Tibial nerve (tissue), 4 donors: ENCODE measurements at regions not wholly inside any gene's neighbourhood (a gene's known extent, or its start where the extent isn't known, plus 50 kb on each side); places are given as distances from the start of the nearest gene placed in this dataset.

Experiments used
- DNase-seq, 2 donors: peaks; one replicate each; pipeline ENCODE4 v3.0.0-alpha.2; 2019; ENCODE audit warnings: low spot score in 2 of 2
- H3K27ac ChIP-seq, 4 donors: fragments of 200-600 bp; sonication (generic) in 3 of 4; one replicate each; pipeline ENCODE4 v1.5.1; 2017 to 2019; ENCODE audit warnings: mild to moderate bottlenecking in 1 of 4
- H3K27me3 ChIP-seq, 2 donors: fragments of 200-600 bp; sonication (generic) in 1 of 2; one replicate each; pipeline versions ENCODE4 v1.5.1 to v1.6.0; 2017 to 2019
- H3K36me3 ChIP-seq, 3 donors: fragments of 200-600 bp; sonication (generic); one replicate each; pipeline ENCODE4 v1.5.1; 2018 to 2019
- H3K4me1 ChIP-seq, 4 donors: fragments of 200-600 bp; sonication (generic) in 3 of 4; one replicate each; pipeline ENCODE4 v1.5.1; 2017 to 2019
- H3K4me3 ChIP-seq, 4 donors: fragments of 200-600 bp; sonication (generic) in 3 of 4; one replicate each; pipeline ENCODE4 v1.5.1; 2017 to 2019; ENCODE audit warnings: mild to moderate bottlenecking in 1 of 4, moderate library complexity in 1 of 4
- H3K9me3 ChIP-seq, 4 donors: fragments of 200-600 bp; sonication (generic) in 3 of 4; one replicate each; pipeline ENCODE4 v1.5.1; 2017 to 2019
- CTCF ChIP-seq, 5 experiments: fragments of 200-600 bp in 3 of 5; fragments of 450-650 bp in 2 of 5; sonication (generic) in 3 of 5; IDR thresholded peaks; one replicate each; pipeline ENCODE4 v1.5.1; 2016 to 2019; ENCODE audit warnings: antibody characterized with exemption in 5 of 5, mild to moderate bottlenecking in 3 of 5, moderate library complexity in 2 of 5
- EP300 ChIP-seq, 2 donors: sonication (generic); formaldehyde crosslinking; IDR thresholded peaks; one replicate each; pipeline ENCODE4 v1.6.1; 2017; ENCODE audit warnings: antibody characterized with exemption in 2 of 2, mild to moderate bottlenecking in 1 of 2
- POLR2A ChIP-seq, 2 donors: fragments of 450-650 bp; IDR thresholded peaks; one replicate each; pipeline ENCODE4 v1.6.1; 2017; ENCODE audit warnings: antibody characterized with exemption in 2 of 2, mild to moderate bottlenecking in 2 of 2, moderate library complexity in 2 of 2
- WGBS, 2 donors: methylation state at CpG; one replicate each; pipeline ENCODE4 v1.1.5; 2018; 5-methylcytosine and 5-hydroxymethylcytosine counted together

GRCh38 chr7:69341288-69341687 is 257.0 kb upstream of the AUTS2 start:
- Histone ChIP-seq H3K4me1 (no peaks in the 10 kb centered on the region), H3K4me3 (no peak overlapping the region), H3K27ac (no peak overlapping the region), H3K36me3 (no peaks in the 10 kb centered on the region), H3K9me3 (peaks cover 0 to 18% (median 0%) of the 10 kb centered on the region in 4 donors), H3K27me3 (no peaks in the 10 kb centered on the region)
- 85 to 89% methylated on average over 1 of the region's 1 CpG for WGBS, 2 donors
- DNase-seq, result no peak
- TF ChIP-seq EP300 (IDR thresholded peaks at IDR 0.05), result no peak
- no peak for TF ChIP-seq POLR2A (IDR thresholded peaks at IDR 0.05)
- no peak for TF ChIP-seq CTCF (IDR thresholded peaks at IDR 0.05)

- no peak overlapping the region for H3K4me3 ChIP-seq
- no peak overlapping the region for H3K27ac ChIP-seq
- no peak for TF ChIP-seq POLR2A (IDR thresholded peaks at IDR 0.05)
- no peak for TF ChIP-seq EP300 (IDR thresholded peaks at IDR 0.05)
- no peak for TF ChIP-seq CTCF (IDR thresholded peaks at IDR 0.05)
- no peaks in the 10 kb centered on the region for H3K27me3 ChIP-seq
- no peaks in the 10 kb centered on the region for H3K36me3 ChIP-seq
- WGBS, 2 donors, result 88 to 93% methylated on average over 10 of the region's 10 CpGs
- peaks cover 0 to 18% (median 0%) of the 10 kb centered on the region in 4 donors for H3K9me3 ChIP-seq
- no peak for DNase-seq
- no peaks in the 10 kb centered on the region for H3K4me1 ChIP-seq
Observed at GRCh38 chr7:69342154-69342884, 256.0 kb upstream of the AUTS2 start.

GRCh38 chr7:69349291-69349690 is 249.0 kb upstream of the AUTS2 start:
- Histone ChIP-seq H3K36me3 (no peaks in the 10 kb centered on the region), H3K27me3 (no peaks in the 10 kb centered on the region), H3K4me3 (no peak overlapping the region), H3K4me1 (no peaks in the 10 kb centered on the region), H3K9me3 (peaks cover 0 to under 1% (median 0%) of the 10 kb centered on the region in 4 donors), H3K27ac (no peak overlapping the region)
- DNase-seq, result no peak
- no peak for TF ChIP-seq EP300 (IDR thresholded peaks at IDR 0.05)
- no peak for TF ChIP-seq CTCF (IDR thresholded peaks at IDR 0.05)
- TF ChIP-seq POLR2A (IDR thresholded peaks at IDR 0.05), result no peak
- WGBS, 2 donors, result 35 to 39% methylated on average over 3 of the region's 3 CpGs

GRCh38 chr7:69358163-69358821 is 240.0 kb upstream of the AUTS2 start:
- H3K27me3 ChIP-seq, result no peaks in the 10 kb centered on the region
- no peak for TF ChIP-seq CTCF (IDR thresholded peaks at IDR 0.05)
- no peak for TF ChIP-seq EP300 (IDR thresholded peaks at IDR 0.05)
- no peak for TF ChIP-seq POLR2A (IDR thresholded peaks at IDR 0.05)
- DNase-seq, result no peak

GRCh38 chr7:69359003-69359700 is 239.1 kb upstream of the AUTS2 start:
- no peak overlapping the region for H3K27ac ChIP-seq
- H3K4me1 ChIP-seq, result peaks cover 0 to 13% (median 0%) of the 10 kb centered on the region in 4 donors
- H3K27me3 ChIP-seq, result no peaks in the 10 kb centered on the region
- no peaks in the 10 kb centered on the region for H3K9me3 ChIP-seq
- DNase-seq, result no peak
- TF ChIP-seq POLR2A (IDR thresholded peaks at IDR 0.05) (no peak), EP300 (IDR thresholded peaks at IDR 0.05) (no peak), CTCF (IDR thresholded peaks at IDR 0.05) (no peak)
- WGBS, 2 donors, result 45 to 49% methylated on average over 4 of the region's 4 CpGs
- H3K36me3 ChIP-seq, result no peaks in the 10 kb centered on the region
- H3K4me3 ChIP-seq, result no peak overlapping the region

More at GRCh38 chr7:69358163-69358821, 240.0 kb upstream of the AUTS2 start:
- 55 to 63% methylated on average over 3 of the region's 3 CpGs for WGBS, 2 donors
- H3K9me3 ChIP-seq, result no peaks in the 10 kb centered on the region
- peaks cover 0 to 13% (median 0%) of the 10 kb centered on the region in 4 donors for H3K4me1 ChIP-seq
- H3K27ac ChIP-seq, result no peak overlapping the region
- H3K36me3 ChIP-seq, result no peaks in the 10 kb centered on the region
- H3K4me3 ChIP-seq, result no peak overlapping the region
